ENCODE measurements at regions not wholly inside any gene's neighbourhood (a gene's known extent, or its start where the extent isn't known, plus 50 kb on each side); places are given as distances from the start of the nearest gene placed in this dataset.

- Histone ChIP-seq H3K27ac (replicated peaks) (no peak overlapping the region), H3K4me3 (replicated peaks; ENCODE audit: insufficient read depth, low read length) (no peak overlapping the region), H3K27me3 (ENCODE audit: insufficient read depth, poor library complexity, severe bottlenecking) (no peaks in the 10 kb centered on the region)
- TF ChIP-seq GABPA (IDR thresholded peaks at IDR 0.05; ENCODE audit: low read depth) (no peak), SPI1 (IDR thresholded peaks at IDR 0.05; ENCODE audit: borderline replicate concordance, low read depth) (no peak), REST (IDR thresholded peaks at IDR 0.05; ENCODE audit: insufficient replicate concordance, low read depth) (no peak), POLR2AphosphoS5 (IDR thresholded peaks at IDR 0.05; ENCODE audit: low read depth) (no peak), CTCF (IDR thresholded peaks at IDR 0.05; ENCODE audit: insufficient read depth, low read length) (no peak)
- DNase-seq (ENCODE audit: low read depth in 1 of 2, low spot score in 1 of 2), result no peak
These were observed 120.1 kb upstream of the GPM6A start for GRCh38 chr4:175932116-175932515.

DNA sequence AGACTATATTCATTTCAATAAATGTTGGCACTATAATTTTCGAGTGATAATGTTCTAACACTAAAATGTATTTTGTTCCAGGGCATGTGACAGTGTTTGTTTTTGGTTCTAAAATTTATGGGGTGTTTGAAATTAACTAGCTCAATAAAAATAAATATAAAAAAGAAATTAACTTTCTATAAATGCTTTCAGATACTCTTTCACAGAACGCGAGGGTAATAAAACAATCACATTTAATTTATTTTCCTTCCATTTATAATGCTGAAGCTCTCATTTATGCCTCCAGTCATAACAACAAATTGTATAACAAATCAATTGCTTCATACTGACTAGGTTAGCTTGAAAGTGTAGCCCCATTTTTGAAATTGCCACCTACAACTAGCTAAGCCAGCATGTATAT, 122.4 kb upstream of the GPM6A start:
- Histone ChIP-seq H3K27ac (replicated peaks) (no peak overlapping the region), H3K4me3 (replicated peaks; ENCODE audit: insufficient read depth, low read length) (no peak overlapping the region), H3K27me3 (ENCODE audit: insufficient read depth, poor library complexity, severe bottlenecking) (no peaks in the 10 kb centered on the region)
- TF ChIP-seq REST (IDR thresholded peaks at IDR 0.05; ENCODE audit: insufficient replicate concordance, low read depth), result no peak
- TF ChIP-seq CTCF (IDR thresholded peaks at IDR 0.05; ENCODE audit: insufficient read depth, low read length), result no peak
- DNase-seq (ENCODE audit: low read depth in 1 of 2, low spot score in 1 of 2), result no peak

DNA sequence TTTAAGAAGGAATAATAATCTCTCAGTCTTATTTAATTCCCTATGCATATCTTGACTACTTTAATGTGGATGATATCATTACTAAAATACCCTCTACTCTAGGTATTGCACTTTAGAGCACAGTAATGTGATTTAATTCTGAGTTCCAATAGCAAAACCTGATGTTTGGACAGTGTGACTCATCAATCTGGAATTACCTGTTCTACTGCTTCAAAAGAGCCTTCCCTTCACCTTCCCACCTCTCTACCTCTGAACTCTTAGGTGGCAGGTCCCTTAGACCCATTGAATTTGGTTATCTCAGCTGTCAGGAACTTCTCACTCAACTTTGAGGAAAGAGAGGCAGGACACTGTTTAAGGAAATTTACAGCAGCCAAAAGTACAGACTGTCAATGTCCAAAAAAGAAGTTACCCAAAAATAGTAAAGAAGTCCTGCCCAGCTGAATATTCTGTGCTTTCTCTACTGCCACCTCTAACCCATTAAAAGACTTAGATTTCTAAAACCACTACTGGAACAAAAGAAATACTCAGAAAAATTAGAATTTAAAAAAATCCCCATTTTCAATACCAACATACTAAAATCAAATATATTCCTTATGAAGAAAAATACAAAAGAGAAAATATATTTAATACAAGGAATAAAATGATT, 123.1 kb upstream of the GPM6A start:
- no peak overlapping the region for H3K27ac ChIP-seq (replicated peaks)
- TF ChIP-seq CTCF (IDR thresholded peaks at IDR 0.05; ENCODE audit: insufficient read depth, low read length), result no peak
- no peak for TF ChIP-seq POLR2AphosphoS5 (IDR thresholded peaks at IDR 0.05; ENCODE audit: low read depth)
- TF ChIP-seq REST (IDR thresholded peaks at IDR 0.05; ENCODE audit: insufficient replicate concordance, low read depth), result no peak
- no peak for TF ChIP-seq GABPA (IDR thresholded peaks at IDR 0.05; ENCODE audit: low read depth)
- no peak for TF ChIP-seq SPI1 (IDR thresholded peaks at IDR 0.05; ENCODE audit: borderline replicate concordance, low read depth)
- no peaks in the 10 kb centered on the region for H3K27me3 ChIP-seq (ENCODE audit: insufficient read depth, poor library complexity, severe bottlenecking)
- DNase-seq (ENCODE audit: low read depth in 1 of 2, low spot score in 1 of 2), result no peak
- no peak overlapping the region for H3K4me3 ChIP-seq (replicated peaks; ENCODE audit: insufficient read depth, low read length)

All from HL-60 (cell line).